GM12865 (cell line): ENCODE measurements at regions not wholly inside any gene's neighbourhood (a gene's known extent, or its start where the extent isn't known, plus 50 kb on each side); places are given as distances from the start of the nearest gene placed in this dataset.

Experiments
- DNase-seq: peaks from one replicate; pipeline ENCODE4 v3.0.0; 2010; ENCODE audit warnings: low read depth
- H3K4me3 ChIP-seq: 2 replicates; pipeline ENCODE4 v1.5.1; 2011; ENCODE audit warnings: mild to moderate bottlenecking, low read depth, low read length, control low read depth
- TF ChIP-seq, protein P1 (sequence below): IDR thresholded peaks from 2 replicates; pipeline ENCODE4 v1.5.1; 2011; ENCODE audit warnings: low read length, control low read depth, low read depth, inconsistent platforms; ENCODE audit not compliant: insufficient read depth; ENCODE audit errors: missing control alignments

DNA sequence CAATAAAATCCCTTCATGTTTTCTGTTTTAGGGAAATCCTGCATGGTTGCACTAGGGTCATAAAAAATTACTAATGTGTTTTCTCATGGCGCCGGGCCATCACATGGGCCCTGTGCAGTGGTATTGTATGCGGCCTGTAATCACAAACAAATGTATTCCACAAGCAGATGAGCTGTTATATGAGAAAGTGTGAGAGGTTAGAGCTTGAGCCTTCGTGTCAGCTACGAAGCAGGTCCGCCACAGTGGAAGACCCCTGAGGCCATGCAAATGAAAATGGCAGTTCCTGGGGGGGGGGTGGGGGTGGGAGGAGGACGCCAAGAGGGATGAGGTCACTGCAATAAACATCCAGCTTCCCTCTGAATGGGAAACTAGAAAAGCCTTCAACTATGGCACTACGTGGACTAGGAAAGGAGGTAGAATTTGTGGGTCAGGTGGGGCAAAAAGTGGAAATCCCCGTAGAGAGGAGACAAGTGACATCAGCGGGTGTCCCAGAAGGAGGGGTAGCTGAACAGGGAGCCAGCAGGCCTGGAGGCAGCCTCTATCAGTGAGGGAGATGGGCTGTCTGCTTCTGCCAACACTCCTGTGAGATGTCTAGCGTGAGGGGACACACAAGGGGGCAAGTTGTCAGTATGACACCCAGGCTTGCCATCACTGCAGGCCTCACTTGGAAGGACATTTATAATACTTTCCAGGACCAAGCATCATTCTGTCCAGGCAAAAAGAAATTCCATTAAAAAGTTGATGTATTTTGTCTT, 130.3 kb upstream of the CTAGE1 start:
- DNase-seq, result no peak
- no peak overlapping the region for H3K4me3 ChIP-seq
- TF ChIP-seq, protein P1, sequence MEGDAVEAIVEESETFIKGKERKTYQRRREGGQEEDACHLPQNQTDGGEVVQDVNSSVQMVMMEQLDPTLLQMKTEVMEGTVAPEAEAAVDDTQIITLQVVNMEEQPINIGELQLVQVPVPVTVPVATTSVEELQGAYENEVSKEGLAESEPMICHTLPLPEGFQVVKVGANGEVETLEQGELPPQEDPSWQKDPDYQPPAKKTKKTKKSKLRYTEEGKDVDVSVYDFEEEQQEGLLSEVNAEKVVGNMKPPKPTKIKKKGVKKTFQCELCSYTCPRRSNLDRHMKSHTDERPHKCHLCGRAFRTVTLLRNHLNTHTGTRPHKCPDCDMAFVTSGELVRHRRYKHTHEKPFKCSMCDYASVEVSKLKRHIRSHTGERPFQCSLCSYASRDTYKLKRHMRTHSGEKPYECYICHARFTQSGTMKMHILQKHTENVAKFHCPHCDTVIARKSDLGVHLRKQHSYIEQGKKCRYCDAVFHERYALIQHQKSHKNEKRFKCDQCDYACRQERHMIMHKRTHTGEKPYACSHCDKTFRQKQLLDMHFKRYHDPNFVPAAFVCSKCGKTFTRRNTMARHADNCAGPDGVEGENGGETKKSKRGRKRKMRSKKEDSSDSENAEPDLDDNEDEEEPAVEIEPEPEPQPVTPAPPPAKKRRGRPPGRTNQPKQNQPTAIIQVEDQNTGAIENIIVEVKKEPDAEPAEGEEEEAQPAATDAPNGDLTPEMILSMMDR, result no peak

DNA sequence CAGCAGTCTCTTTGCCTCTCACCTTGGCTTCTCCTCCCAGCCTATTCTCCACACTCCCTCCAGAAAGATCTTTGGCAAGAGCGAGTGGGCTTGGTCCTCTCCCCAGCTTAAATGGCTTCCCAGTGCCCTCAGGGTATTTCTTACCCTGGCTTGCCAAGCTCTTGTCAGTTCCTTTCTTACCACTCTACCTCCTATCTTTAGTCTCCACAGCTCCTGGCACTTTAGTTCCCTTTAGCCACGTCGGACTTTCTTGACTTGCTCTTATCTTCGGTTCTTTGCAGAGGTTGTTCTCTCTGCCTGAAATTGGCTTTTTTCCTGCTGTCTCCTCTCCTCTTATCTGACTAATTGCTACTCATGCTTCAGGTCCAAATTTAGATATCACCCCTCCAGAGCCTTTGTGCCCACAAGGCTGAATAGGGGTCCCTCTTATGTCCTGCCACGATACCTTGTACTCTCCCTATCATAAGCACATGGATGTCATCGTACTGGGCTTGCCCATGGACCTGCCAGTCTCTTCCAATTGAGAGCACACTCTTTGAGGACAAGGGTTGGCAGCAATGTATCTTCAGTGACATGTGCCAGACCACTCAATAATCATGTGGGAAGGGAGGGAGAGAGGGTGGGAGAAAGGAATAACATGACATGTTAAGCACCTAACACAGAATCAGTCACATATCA, 131.7 kb upstream of the CTAGE1 start:
- DNase-seq, result no peak
- TF ChIP-seq, protein P1, result no peak
- no peak overlapping the region for H3K4me3 ChIP-seq

DNA sequence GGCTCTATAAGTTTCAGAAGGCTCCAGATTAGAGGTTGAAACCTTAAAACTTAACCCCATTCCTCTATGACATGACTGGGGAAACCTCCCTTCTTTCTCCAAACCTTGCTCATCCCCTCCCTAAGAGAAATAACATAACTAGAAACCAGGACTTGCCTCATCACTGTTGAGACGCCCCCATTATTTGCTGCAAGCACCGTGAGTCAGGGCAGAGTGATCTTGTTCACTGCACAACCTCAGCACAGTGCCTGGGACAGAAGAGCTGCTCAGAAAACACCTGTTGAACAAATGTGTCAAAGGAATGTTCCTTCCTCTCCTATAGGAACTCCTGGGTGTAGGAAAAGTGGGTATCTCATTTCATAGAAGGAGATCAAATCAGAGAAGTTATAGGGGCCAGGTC, 132.7 kb upstream of the CTAGE1 start:
- no peak for DNase-seq
- H3K4me3 ChIP-seq, result no peak overlapping the region
- TF ChIP-seq, protein P1, result no peak

DNA sequence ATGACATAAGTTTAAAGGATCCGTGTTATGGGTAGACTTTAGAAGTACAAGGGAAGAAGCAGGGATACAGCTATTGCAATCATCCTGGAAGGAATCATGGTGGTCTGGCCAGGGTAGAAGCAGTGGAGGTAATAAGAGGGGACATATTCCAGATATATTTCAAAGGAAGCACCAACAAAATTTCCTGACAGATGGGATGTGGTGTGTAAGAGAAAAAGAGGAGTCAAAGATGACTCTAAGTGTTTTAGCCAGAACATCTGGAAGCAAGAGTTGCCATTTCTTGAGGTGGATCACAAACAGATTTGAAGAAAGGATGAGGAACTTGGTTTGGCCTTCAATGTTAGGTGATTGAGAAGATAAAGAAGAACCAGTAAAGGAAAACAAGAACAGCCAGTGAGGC, 133.1 kb upstream of the CTAGE1 start:
- TF ChIP-seq, protein P1, result no peak
- no peak overlapping the region for H3K4me3 ChIP-seq
- DNase-seq, result no peak

DNA sequence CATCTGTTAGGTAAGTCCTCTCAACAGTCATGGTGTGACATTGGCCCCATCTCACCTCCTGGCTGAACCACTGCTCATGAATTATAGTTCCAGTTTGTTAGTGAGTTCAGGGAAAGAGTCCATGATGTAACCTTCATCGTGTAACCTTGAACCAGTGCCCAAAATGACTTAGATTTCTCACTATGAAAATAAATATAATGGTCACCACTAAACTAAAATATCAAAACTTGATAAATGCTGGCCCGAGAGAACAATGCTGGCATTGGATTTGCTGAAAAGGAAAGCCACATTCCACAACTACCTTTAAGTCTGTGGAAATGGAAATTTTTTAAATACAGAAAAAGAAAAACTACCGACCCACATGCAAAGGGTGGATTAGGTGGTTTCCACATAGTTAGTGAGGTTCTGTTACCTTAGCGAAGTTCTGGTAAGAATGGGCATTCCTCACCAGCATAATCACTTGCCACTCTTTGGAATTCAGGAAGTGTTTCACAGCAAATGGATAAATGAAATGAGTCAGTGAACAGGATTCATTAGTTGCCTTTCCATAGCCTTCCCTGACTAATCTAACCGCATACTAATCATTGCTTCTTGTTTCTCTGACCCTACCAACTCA, 133.9 kb upstream of the CTAGE1 start:
- TF ChIP-seq, protein P1, result no peak
- no peak for DNase-seq
- H3K4me3 ChIP-seq, result no peak overlapping the region

DNA sequence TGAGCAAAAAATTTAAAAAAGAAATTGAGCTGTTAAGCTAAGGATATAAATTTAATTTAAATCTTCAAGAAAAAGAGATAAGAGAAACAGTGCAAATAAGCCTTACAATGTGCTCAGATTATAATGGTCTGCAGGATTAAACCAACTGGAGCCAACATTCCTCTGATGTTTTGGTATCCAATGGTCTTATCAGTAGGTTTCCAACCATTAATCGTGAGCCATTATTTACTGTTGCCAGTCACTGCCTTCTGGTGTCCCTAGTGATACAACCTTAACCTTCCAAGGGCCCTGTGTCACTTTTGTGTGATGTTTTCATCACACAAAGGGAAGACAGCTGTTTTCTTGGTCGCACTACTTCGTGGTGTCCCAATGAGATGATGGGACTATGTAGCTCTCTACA, 134.5 kb upstream of the CTAGE1 start:
- no peak for DNase-seq
- TF ChIP-seq, protein P1, result no peak
- no peak overlapping the region for H3K4me3 ChIP-seq
